BLaER1 treated with 17β-estradiol and CSF1 and Interleukin-3, amounts not matched to agents 10 nM and 100 nM (cell line): ENCODE measurements at regions not wholly inside any gene's neighbourhood (a gene's known extent, or its start where the extent isn't known, plus 50 kb on each side); places are given as distances from the start of the nearest gene placed in this dataset.

ENCODE experiments used
- H3K27ac ChIP-seq, 11 experiments: shearing (Covaris generic); formaldehyde crosslinking; 2 replicates each; pipeline ENCODE4 v1.8.1; 2022
- H3K27me3 ChIP-seq, 11 experiments: shearing (Covaris generic); formaldehyde crosslinking; 2 replicates each; pipeline ENCODE4 v1.8.1; 2022
- H3K36me3 ChIP-seq, 11 experiments: shearing (Covaris generic); formaldehyde crosslinking; 2 replicates each; pipeline ENCODE4 v1.8.1; 2022
- H3K4me1 ChIP-seq, 10 experiments: shearing (Covaris generic); formaldehyde crosslinking; 2 replicates each; pipeline ENCODE4 v1.8.1; 2022
- H3K4me2 ChIP-seq, 11 experiments: shearing (Covaris generic); formaldehyde crosslinking; 2 replicates each; pipeline ENCODE4 v1.8.1; 2022
- H3K4me3 ChIP-seq, 10 experiments: shearing (Covaris generic); formaldehyde crosslinking; 2 replicates each; pipeline ENCODE4 v1.8.1; 2022
- H3K9ac ChIP-seq, 11 experiments: shearing (Covaris generic); formaldehyde crosslinking; 2 replicates each; pipeline ENCODE4 v1.8.1; 2022
- H3K9me3 ChIP-seq, 11 experiments: shearing (Covaris generic); formaldehyde crosslinking; replicated peaks in 1 of 11; 2 replicates each; pipeline ENCODE4 v1.8.1; 2022
- H4K20me1 ChIP-seq, 11 experiments: shearing (Covaris generic); formaldehyde crosslinking; 2 replicates each; pipeline ENCODE4 v1.8.1; 2022
- Cebpa-rat ChIP-seq, 11 experiments: shearing (Covaris generic); IDR thresholded peaks; 2 replicates each; pipeline ENCODE4 v1.8.1; 2022

GRCh38 chr1:221891708-221892107, 149.8 kb upstream of the DUSP10 start:
- Histone ChIP-seq H3K27ac (peak overlapping the region in 1 of 11 experiments; percentile 88; a peak in 2 of 22 replicates), H3K27me3 (peaks cover 0 to 5% (median 0%) of the 10 kb centered on the region in 11 experiments; a peak in 3 of 22 replicates), H3K4me3 (no peak overlapping the region), H4K20me1 (no peaks in the 10 kb centered on the region), H3K36me3 (no peaks in the 10 kb centered on the region), H3K9me3 (peaks cover 0 to 30% (median 16%) of the 10 kb centered on the region in 11 experiments; a peak in 16 of 22 replicates), H3K4me1 (peaks cover 4 to 58% (median 43%) of the 10 kb centered on the region in 10 experiments; a peak in 16 of 20 replicates), H3K9ac (0 out of 22 replicates have a peak overlapping the region, but pooled peaks of 1 of the 11 experiments have one; percentile 8), H3K4me2 (peak overlapping the region in 7 of 11 experiments; percentile 5 to 89 (median 30); a peak in 11 of 22 replicates)
- TF ChIP-seq Cebpa-rat (IDR thresholded peaks at IDR 0.05), result no peak

GRCh38 chr1:221888801-221889200, 146.9 kb upstream of the DUSP10 start:
- Histone ChIP-seq H3K27ac (peak overlapping the region in 4 of 11 experiments; percentile 29 to 88 (median 68); a peak in 8 of 22 replicates), H3K4me2 (peak overlapping the region in 9 of 11 experiments; percentile 25 to 89 (median 78); a peak in 17 of 22 replicates), H3K9me3 (peaks cover 0 to 11% (median 5%) of the 10 kb centered on the region in 11 experiments; a peak in 9 of 22 replicates), H3K36me3 (no peaks in the 10 kb centered on the region), H4K20me1 (no peaks in the 10 kb centered on the region), H3K4me3 (peak overlapping the region in 2 of 10 experiments; percentile 41 to 43; a peak in 5 of 20 replicates), H3K9ac (peak overlapping the region in 4 of 11 experiments; percentile 46 to 77 (median 58); a peak in 6 of 22 replicates), H3K4me1 (peaks cover 4 to 83% (median 58%) of the 10 kb centered on the region in 10 experiments; a peak in 16 of 20 replicates), H3K27me3 (peaks cover 0 to 5% (median 0%) of the 10 kb centered on the region in 11 experiments; a peak in 3 of 22 replicates)
- no peak for TF ChIP-seq Cebpa-rat (IDR thresholded peaks at IDR 0.05)

DNA sequence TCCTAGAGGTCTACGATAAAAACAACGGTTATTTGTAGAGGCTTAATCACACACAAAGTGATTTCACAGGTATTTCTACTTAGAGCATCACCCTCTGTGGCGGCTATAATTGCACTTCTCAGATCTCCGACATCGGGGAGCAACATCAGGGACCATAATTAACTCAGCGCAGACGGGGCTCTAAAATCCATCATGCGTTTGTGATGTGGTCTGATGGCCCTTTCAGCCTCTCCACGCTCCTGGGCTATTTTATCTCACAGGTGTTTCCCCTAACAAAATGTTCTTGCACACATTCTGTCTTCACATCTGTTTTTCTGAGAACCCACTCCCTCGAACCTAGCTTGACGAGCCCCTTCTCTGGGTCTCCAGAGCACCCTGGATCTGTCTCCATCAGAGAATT, 146.3 kb upstream of the DUSP10 start:
- H3K9me3 ChIP-seq, result peaks cover 0 to 5% (median 0%) of the 10 kb centered on the region in 11 experiments; a peak in 3 of 22 replicates
- H3K27ac ChIP-seq, result peak overlapping the region in 5 of 11 experiments; percentile 4 to 88 (median 65); a peak in 8 of 22 replicates
- H3K36me3 ChIP-seq, result no peaks in the 10 kb centered on the region
- no peaks in the 10 kb centered on the region for H4K20me1 ChIP-seq
- no peak for TF ChIP-seq Cebpa-rat (IDR thresholded peaks at IDR 0.05)
- peaks cover 0 to 5% (median 0%) of the 10 kb centered on the region in 11 experiments; a peak in 3 of 22 replicates for H3K27me3 ChIP-seq
- H3K4me2 ChIP-seq, result peak overlapping the region in 10 of 11 experiments; percentile 9 to 89 (median 76); a peak in 18 of 22 replicates
- peak overlapping the region in 2 of 10 experiments; percentile 41 to 43; a peak in 5 of 20 replicates for H3K4me3 ChIP-seq
- H3K9ac ChIP-seq, result peak overlapping the region in 4 of 11 experiments; percentile 46 to 77 (median 58); a peak in 7 of 22 replicates
- peaks cover 4 to 88% (median 63%) of the 10 kb centered on the region in 10 experiments; a peak in 16 of 20 replicates for H3K4me1 ChIP-seq

- 0 out of 20 replicates have a peak overlapping the region, but pooled peaks of 1 of the 10 experiments have one; percentile 43 for H3K4me3 ChIP-seq
- peak overlapping the region in 10 of 11 experiments; percentile 8 to 89 (median 76); a peak in 16 of 22 replicates for H3K4me2 ChIP-seq
- H3K27me3 ChIP-seq, result peaks cover 0 to 5% (median 0%) of the 10 kb centered on the region in 11 experiments; a peak in 3 of 22 replicates
- H3K9me3 ChIP-seq, result peaks cover 0 to 2% (median 0%) of the 10 kb centered on the region in 11 experiments; a peak in 1 of 22 replicates
- no peak for TF ChIP-seq Cebpa-rat (IDR thresholded peaks at IDR 0.05)
- H4K20me1 ChIP-seq, result no peaks in the 10 kb centered on the region
- peaks cover 4 to 93% (median 67%) of the 10 kb centered on the region in 10 experiments; a peak in 16 of 20 replicates for H3K4me1 ChIP-seq
- H3K27ac ChIP-seq, result peak overlapping the region in 4 of 11 experiments; percentile 22 to 88 (median 68); a peak in 7 of 22 replicates
- peak overlapping the region in 3 of 11 experiments; percentile 29 to 77 (median 65); a peak in 3 of 22 replicates for H3K9ac ChIP-seq
- no peaks in the 10 kb centered on the region for H3K36me3 ChIP-seq
Measured at GRCh38 chr1:221887758-221888157, 145.9 kb upstream of the DUSP10 start.

DNA sequence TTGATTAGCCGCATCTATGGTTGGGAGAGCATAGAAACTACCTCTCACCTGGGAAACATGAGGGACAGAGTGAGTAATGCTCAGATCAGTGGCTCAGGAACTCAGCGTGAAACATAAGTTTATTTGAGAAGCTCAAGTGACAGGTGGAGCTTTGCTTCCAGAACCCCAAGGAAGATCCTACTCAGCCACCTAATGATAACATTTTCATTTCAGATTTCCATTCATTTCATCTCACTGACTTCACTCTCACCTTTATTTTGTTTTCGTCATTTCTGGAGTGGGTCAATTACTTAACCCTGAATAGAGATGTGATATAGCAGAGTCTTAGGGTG, 145.5 kb upstream of the DUSP10 start:
- Histone ChIP-seq H3K27me3 (peaks cover 0 to 5% (median 0%) of the 10 kb centered on the region in 11 experiments; a peak in 3 of 22 replicates), H3K9me3 (no peaks in the 10 kb centered on the region; a peak in 1 of 22 replicates), H4K20me1 (no peaks in the 10 kb centered on the region), H3K9ac (peak overlapping the region in 1 of 11 experiments; percentile 77; a peak in 2 of 22 replicates), H3K36me3 (no peaks in the 10 kb centered on the region), H3K4me3 (no peak overlapping the region), H3K27ac (peak overlapping the region in 4 of 11 experiments; percentile 22 to 88 (median 68); a peak in 4 of 22 replicates), H3K4me2 (peak overlapping the region in 10 of 11 experiments; percentile 1 to 89 (median 76); a peak in 17 of 22 replicates), H3K4me1 (peaks cover 4 to 97% (median 71%) of the 10 kb centered on the region in 10 experiments; a peak in 16 of 20 replicates)
- TF ChIP-seq Cebpa-rat (IDR thresholded peaks at IDR 0.05), result no peak

DNA sequence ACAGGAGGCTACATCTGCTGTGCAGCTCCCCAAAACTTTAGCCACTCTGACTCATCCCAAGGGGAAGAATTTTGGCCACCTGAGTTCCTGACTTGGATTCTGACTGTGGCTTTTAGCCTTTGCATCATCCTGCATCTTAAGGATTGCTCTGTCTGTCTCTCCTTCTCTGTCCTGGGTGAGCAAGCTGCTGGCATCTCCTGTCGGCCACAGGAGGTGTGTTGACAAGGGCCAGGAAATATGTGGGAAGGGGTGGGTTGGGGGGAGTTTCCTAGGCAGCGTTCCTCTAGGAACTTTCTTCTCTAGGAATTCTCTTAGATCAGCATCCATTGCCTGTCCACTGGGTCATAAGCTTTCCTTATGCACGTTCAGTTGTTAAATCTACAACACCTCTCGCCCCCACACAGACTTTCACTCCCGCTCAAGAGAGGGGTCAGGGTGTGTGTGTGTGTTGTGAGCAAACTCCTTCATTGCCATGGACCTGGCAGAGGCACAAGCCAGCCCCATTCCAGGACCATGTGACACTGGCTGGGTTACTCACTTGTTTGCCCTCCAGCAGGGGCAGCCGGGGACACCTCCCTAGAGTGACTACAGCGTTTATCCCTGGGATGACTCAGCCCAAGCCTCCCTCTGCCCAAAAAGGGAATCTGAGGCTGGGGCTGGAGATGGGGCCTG, 145.0 kb upstream of the DUSP10 start:
- no peaks in the 10 kb centered on the region; a peak in 1 of 22 replicates for H3K9me3 ChIP-seq
- H3K9ac ChIP-seq, result peak overlapping the region in 1 of 11 experiments; percentile 32; a peak in 1 of 22 replicates
- peak overlapping the region in 4 of 11 experiments; percentile 2 to 88 (median 68); a peak in 4 of 22 replicates for H3K27ac ChIP-seq
- H4K20me1 ChIP-seq, result no peaks in the 10 kb centered on the region
- H3K36me3 ChIP-seq, result no peaks in the 10 kb centered on the region
- no peak overlapping the region for H3K4me3 ChIP-seq
- H3K4me2 ChIP-seq, result peak overlapping the region in 10 of 11 experiments; percentile 1 to 89 (median 76); a peak in 17 of 22 replicates
- H3K27me3 ChIP-seq, result peaks cover 0 to 5% (median 0%) of the 10 kb centered on the region in 11 experiments; a peak in 3 of 22 replicates
- H3K4me1 ChIP-seq, result peaks cover 4 to 97% (median 74%) of the 10 kb centered on the region in 10 experiments; a peak in 16 of 20 replicates
- TF ChIP-seq Cebpa-rat (IDR thresholded peaks at IDR 0.05), result no peak

- no peak overlapping the region for H3K4me3 ChIP-seq
- peak overlapping the region in 8 of 11 experiments; percentile 52 to 89 (median 78); a peak in 15 of 22 replicates for H3K4me2 ChIP-seq
- no peaks in the 10 kb centered on the region for H3K36me3 ChIP-seq
- H4K20me1 ChIP-seq, result no peaks in the 10 kb centered on the region
- peak overlapping the region in 3 of 11 experiments; percentile 35 to 88 (median 72); a peak in 4 of 22 replicates for H3K27ac ChIP-seq
- peaks cover 4 to 97% (median 74%) of the 10 kb centered on the region in 10 experiments; a peak in 16 of 20 replicates for H3K4me1 ChIP-seq
- no peak overlapping the region for H3K9ac ChIP-seq
- H3K27me3 ChIP-seq, result peaks cover 0 to 5% (median 0%) of the 10 kb centered on the region in 11 experiments; a peak in 3 of 22 replicates
- no peaks in the 10 kb centered on the region; a peak in 1 of 22 replicates for H3K9me3 ChIP-seq
- no peak for TF ChIP-seq Cebpa-rat (IDR thresholded peaks at IDR 0.05)
Measured at GRCh38 chr1:221886311-221886710, 144.4 kb upstream of the DUSP10 start.

DNA sequence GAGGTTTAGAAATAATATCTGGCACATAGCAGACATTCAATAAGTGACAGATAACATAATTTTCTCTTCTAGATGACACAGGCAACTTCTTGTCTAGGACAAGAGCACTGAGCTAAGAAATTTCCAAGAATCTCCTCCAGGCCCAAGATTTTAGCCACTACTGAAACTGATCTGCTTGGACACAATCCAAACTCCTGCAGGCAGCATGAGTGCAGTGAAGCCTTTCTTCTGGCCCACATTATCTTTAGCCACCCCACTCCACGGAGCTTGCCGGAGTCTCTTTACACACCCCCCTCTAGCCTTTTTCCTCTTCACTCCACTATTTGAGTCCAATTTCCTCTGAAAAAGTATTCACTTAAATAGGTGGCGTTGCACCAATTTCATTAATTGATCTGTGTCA, 142.9 kb upstream of the DUSP10 start:
- peaks cover 0 to 5% (median 0%) of the 10 kb centered on the region in 11 experiments; a peak in 3 of 22 replicates for H3K27me3 ChIP-seq
- H3K27ac ChIP-seq, result 0 out of 22 replicates have a peak overlapping the region, but pooled peaks of 1 of the 11 experiments have one; percentile 94
- no peaks in the 10 kb centered on the region; a peak in 1 of 22 replicates for H3K9me3 ChIP-seq
- H3K9ac ChIP-seq, result no peak overlapping the region
- H3K4me2 ChIP-seq, result peak overlapping the region in 5 of 11 experiments; percentile 14 to 73 (median 27); a peak in 6 of 22 replicates
- peaks cover 4 to 97% (median 80%) of the 10 kb centered on the region in 10 experiments; a peak in 16 of 20 replicates for H3K4me1 ChIP-seq
- no peaks in the 10 kb centered on the region for H3K36me3 ChIP-seq
- no peaks in the 10 kb centered on the region for H4K20me1 ChIP-seq
- no peak for TF ChIP-seq Cebpa-rat (IDR thresholded peaks at IDR 0.05)
- H3K4me3 ChIP-seq, result no peak overlapping the region
